Subcutaneous abdominal adipose tissue (tissue), 5 donors: ENCODE measurements at regions not wholly inside any gene's neighbourhood (a gene's known extent, or its start where the extent isn't known, plus 50 kb on each side); places are given as distances from the start of the nearest gene placed in this dataset.
"Not testable (repeated sequence)": the region's sequence is repeated elsewhere in the genome, so short reads cannot be mapped to it uniquely, and the experiment has no call there.

Source experiments
- H3K27ac ChIP-seq: one replicate; pipeline ENCODE4 v1.7.0; 2013; ENCODE audit warnings: low read depth, mild to moderate bottlenecking, inconsistent platforms, low read length, moderate library complexity
- H3K27me3 ChIP-seq, 5 donors: one replicate each; pipeline ENCODE4 v1.7.0; 2013; ENCODE audit warnings: low read length in 5 of 5, inconsistent platforms in 1 of 5; ENCODE audit not compliant: control insufficient read depth in 5 of 5, insufficient read depth in 4 of 5
- H3K36me3 ChIP-seq, 5 donors: one replicate each; pipeline ENCODE4 v1.7.0; 2013; ENCODE audit warnings: low read length in 5 of 5; ENCODE audit not compliant: control insufficient read depth in 5 of 5, insufficient read depth in 5 of 5
- H3K4me1 ChIP-seq, 5 donors: one replicate each; pipeline ENCODE4 v1.7.0; 2013; ENCODE audit warnings: low read length in 5 of 5, mild to moderate bottlenecking in 3 of 5, moderate library complexity in 1 of 5; ENCODE audit not compliant: control insufficient read depth in 5 of 5, insufficient read depth in 5 of 5
- H3K4me3 ChIP-seq, 5 donors: one replicate each; pipeline ENCODE4 v1.7.0; 2013; ENCODE audit warnings: low read length in 5 of 5, low read depth in 1 of 5
- H3K9ac ChIP-seq, 5 donors: one replicate each; pipeline ENCODE4 v1.7.0; 2013; ENCODE audit warnings: low read length in 5 of 5, mild to moderate bottlenecking in 4 of 5, moderate library complexity in 3 of 5
- H3K9me3 ChIP-seq, 5 donors: one replicate each; pipeline ENCODE4 v1.7.0; 2013; ENCODE audit warnings: low read length in 5 of 5; ENCODE audit not compliant: control insufficient read depth in 5 of 5
- donor health status: healthy.
- donor health status: healthy.
- donor health status: healthy.
- donor health status: healthy.
- donor health status: healthy.

DNA sequence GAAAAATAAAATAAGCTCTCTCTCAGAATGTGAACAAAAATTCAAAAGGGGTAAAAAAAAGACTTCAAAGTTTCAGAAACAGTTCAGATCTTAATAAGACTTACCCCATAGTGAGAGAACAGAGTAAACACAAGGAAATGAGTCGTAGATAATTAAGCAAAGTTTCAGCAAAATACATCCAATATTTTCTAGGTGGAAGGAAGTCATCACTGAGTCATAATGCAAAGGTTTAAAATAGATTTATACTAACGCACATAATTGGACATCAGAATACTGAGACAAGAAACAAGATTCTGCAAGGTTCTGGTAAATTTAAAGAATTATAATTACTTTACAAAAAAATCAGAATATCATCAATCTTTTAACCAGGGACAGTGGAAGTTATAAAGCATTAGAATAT, 1370.7 kb upstream of the ATXN8OS start:
- no peaks in the 10 kb centered on the region for H3K36me3 ChIP-seq
- H3K9me3 ChIP-seq: no peaks in the 10 kb centered on the region
- no peaks in the 10 kb centered on the region for H3K4me1 ChIP-seq
- H3K27me3 ChIP-seq: no peaks in the 10 kb centered on the region
- H3K9ac ChIP-seq: no peak overlapping the region
- H3K4me3 ChIP-seq: no peak overlapping the region
- H3K27ac ChIP-seq: no peak overlapping the region

DNA sequence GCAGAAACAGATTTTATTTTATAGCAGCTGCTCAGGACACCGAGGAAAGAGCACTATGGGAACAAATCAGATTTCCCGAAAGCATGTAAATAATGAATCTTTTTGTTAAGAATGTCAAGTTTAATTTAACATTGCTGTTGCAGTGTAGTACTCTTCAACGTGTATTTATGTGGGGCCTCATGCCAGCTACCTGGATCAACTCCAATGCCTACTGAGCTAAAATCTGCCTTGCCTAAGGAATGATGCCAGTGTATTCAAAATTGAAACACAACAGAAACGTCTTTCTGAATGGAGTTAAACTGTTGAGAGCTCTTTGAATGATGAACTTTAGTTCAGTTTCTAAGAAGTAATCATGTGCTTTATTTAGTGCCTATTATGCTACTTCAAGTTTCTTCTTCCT, 1379.8 kb upstream of the ATXN8OS start:
- no peaks in the 10 kb centered on the region for H3K9me3 ChIP-seq
- no peaks in the 10 kb centered on the region for H3K27me3 ChIP-seq
- no peak overlapping the region for H3K4me3 ChIP-seq
- no peaks in the 10 kb centered on the region for H3K36me3 ChIP-seq
- no peak overlapping the region for H3K27ac ChIP-seq
- H3K4me1 ChIP-seq: no peaks in the 10 kb centered on the region
- no peak overlapping the region for H3K9ac ChIP-seq

DNA sequence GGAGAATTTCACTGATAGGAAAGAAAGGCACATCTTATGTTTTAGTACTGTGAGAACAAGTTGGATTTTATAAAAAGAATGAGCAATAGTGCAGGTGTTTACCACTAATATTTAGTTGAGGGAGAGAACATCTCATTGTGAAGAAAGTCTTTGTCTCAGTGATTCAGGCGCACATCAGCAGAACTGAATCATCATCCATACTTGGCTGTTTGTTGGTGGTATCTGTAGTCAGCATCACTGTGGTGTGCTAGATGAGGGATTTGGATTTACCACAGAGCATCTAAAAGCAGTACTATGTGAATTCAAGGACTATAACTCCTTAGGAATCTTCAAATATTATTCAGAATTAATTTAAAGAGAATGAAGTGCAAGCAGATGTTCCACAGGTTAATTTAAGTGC, 1380.5 kb upstream of the ATXN8OS start:
- Histone ChIP-seq H3K4me3 (no peak overlapping the region), H3K9me3 (no peaks in the 10 kb centered on the region), H3K36me3 (no peaks in the 10 kb centered on the region), H3K9ac (no peak overlapping the region), H3K27ac (no peak overlapping the region), H3K27me3 (no peaks in the 10 kb centered on the region), H3K4me1 (no peaks in the 10 kb centered on the region)

DNA sequence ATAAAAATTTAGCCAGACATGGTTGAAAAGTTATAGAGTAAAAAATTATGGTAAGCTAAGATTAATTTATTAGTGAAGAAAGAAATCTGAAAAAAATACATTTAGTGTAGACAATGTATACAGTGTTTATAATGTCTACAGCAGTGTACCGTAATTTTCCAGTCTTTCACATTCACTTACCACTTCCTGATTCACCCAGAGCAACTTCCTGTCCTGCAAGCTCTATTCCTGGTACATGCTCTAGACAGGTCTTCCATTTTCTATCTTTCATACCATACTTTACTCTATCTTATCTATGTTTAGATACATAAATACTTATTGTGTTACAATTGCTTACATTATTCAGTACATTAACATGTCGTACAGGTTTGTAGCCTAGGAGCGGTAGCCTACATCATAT, 1387.8 kb upstream of the ATXN8OS start:
- H3K36me3 ChIP-seq: no peaks in the 10 kb centered on the region
- H3K9me3 ChIP-seq: no peaks in the 10 kb centered on the region
- no peak overlapping the region for H3K9ac ChIP-seq
- H3K27ac ChIP-seq: no peak overlapping the region
- no peak overlapping the region for H3K4me3 ChIP-seq
- H3K27me3 ChIP-seq: no peaks in the 10 kb centered on the region
- no peaks in the 10 kb centered on the region for H3K4me1 ChIP-seq

DNA sequence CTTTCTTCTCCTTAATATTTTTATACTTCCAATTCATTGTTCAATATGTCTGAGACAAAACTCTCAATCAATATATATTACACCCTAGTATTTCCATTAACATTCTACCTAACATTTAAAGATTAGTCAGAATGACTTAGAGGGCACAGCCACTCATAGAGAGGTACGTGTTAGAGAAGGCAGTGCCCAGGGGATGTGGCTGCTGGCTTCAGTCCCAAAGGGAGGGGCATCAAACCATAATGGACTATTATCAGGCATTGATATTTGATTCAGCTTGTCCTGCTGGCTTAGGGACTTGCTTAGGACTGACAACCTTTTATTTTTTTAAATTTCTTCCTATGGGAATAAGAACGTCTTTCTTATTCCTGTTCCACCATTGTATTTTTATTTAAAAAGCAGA, 1392.0 kb upstream of the ATXN8OS start:
- H3K36me3 ChIP-seq: no peaks in the 10 kb centered on the region
- H3K4me3 ChIP-seq: no peak overlapping the region
- H3K27me3 ChIP-seq: no peaks in the 10 kb centered on the region
- H3K4me1 ChIP-seq: no peaks in the 10 kb centered on the region
- H3K9me3 ChIP-seq: peaks cover 0 to 6% (median 0%) of the 10 kb centered on the region in 5 donors
- H3K9ac ChIP-seq: no peak overlapping the region
- no peak overlapping the region for H3K27ac ChIP-seq

DNA sequence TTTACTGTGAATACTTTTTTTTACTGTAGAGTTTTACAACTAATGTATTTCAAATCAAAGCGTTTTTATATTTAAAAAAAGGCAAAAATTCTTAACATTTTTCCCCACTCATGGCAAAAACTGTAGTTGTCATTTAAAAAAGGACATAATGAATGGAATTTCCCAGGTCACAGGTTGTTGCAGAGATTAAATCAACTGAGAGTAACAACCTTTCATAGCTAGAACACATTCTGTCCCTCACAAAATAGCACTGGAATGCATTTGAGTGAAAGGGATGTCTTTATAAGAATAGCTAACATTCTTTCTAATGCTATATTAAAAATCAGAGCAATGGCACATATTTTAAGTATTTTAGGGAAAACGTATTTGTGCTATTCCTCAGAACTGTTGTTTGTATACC, 1393.3 kb upstream of the ATXN8OS start:
- Histone ChIP-seq H3K27me3 (no peaks in the 10 kb centered on the region), H3K36me3 (no peaks in the 10 kb centered on the region), H3K4me3 (no peak overlapping the region), H3K9ac (no peak overlapping the region), H3K27ac (no peak overlapping the region), H3K4me1 (no peaks in the 10 kb centered on the region), H3K9me3 (peaks cover 0 to 6% (median 0%) of the 10 kb centered on the region in 5 donors)

GRCh38 chr13:68713394-68713793, 1394.2 kb upstream of the ATXN8OS start:
- Histone ChIP-seq H3K4me3 (no peak overlapping the region), H3K9me3 (peaks cover 0 to 6% (median 0%) of the 10 kb centered on the region in 5 donors), H3K9ac (no peak overlapping the region), H3K4me1 (no peaks in the 10 kb centered on the region), H3K27me3 (no peaks in the 10 kb centered on the region), H3K36me3 (no peaks in the 10 kb centered on the region), H3K27ac (no peak overlapping the region)

- H3K9me3 ChIP-seq: peaks cover 0 to 9% (median 6%) of the 10 kb centered on the region in 5 donors
- H3K36me3 ChIP-seq: no peaks in the 10 kb centered on the region
Measured at GRCh38 chr13:68708336-68708908, 1399.2 kb upstream of the ATXN8OS start.

DNA sequence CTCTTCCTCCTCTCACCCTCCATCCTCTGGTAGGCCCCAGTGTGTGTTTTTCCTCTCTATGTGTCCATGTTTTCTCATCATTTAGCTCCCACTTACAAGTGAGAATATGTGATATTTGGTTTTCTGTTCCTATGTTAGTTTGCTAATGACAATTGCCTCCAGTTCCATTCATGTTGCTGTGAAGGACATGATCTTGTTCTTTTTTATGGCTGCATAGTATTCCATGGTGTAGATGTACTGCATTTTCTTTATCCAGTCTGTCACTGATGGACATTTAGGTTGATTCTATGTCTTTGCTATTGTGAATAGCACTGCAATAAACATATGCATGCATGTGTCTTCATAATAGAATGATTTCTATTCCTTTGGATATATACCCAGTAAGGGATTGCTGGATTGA, 1401.6 kb upstream of the ATXN8OS start:
- not testable (repeated sequence) for H3K27ac ChIP-seq, H3K27me3 ChIP-seq, H3K4me1 ChIP-seq, H3K4me3 ChIP-seq, H3K36me3 ChIP-seq, H3K9ac ChIP-seq
- H3K9me3 ChIP-seq: peaks cover 0 to 12% (median 5%) of the 10 kb centered on the region in 5 donors

More at GRCh38 chr13:68708336-68708908, 1399.2 kb upstream of the ATXN8OS start:
- H3K27ac ChIP-seq: no peak overlapping the region
- no peaks in the 10 kb centered on the region for H3K27me3 ChIP-seq
- H3K4me3 ChIP-seq: no peak overlapping the region
- H3K9ac ChIP-seq: no peak overlapping the region
- no peaks in the 10 kb centered on the region for H3K4me1 ChIP-seq

GRCh38 chr13:68697551-68697950, 1410.1 kb upstream of the ATXN8OS start:
- H3K9ac ChIP-seq: no peak overlapping the region
- H3K9me3 ChIP-seq: peaks cover 0 to 7% (median 0%) of the 10 kb centered on the region in 5 donors
- no peaks in the 10 kb centered on the region for H3K36me3 ChIP-seq
- H3K27me3 ChIP-seq: no peaks in the 10 kb centered on the region
- no peak overlapping the region for H3K27ac ChIP-seq
- H3K4me1 ChIP-seq: no peaks in the 10 kb centered on the region
- H3K4me3 ChIP-seq: no peak overlapping the region

DNA sequence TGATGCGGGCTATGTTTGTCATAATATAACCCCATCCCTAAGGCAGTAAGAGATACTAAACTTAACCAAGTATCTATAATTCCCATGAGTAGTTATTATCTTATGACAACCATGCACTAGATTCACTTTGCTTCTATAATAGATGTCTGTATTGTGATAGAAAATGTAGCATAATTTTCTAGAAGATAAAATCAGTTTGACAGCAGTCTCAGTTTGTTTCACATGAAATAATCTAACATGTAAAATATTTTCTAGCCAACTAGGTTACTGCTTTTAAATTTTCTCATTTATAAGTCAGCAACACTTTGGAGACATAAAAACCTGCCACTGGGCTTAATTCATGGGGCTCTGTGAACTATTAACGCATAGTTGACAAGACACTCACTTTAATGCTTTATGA, 1410.7 kb upstream of the ATXN8OS start:
- H3K27ac ChIP-seq: no peak overlapping the region
- no peak overlapping the region for H3K9ac ChIP-seq
- no peak overlapping the region for H3K4me3 ChIP-seq
- H3K27me3 ChIP-seq: no peaks in the 10 kb centered on the region
- no peaks in the 10 kb centered on the region for H3K36me3 ChIP-seq
- H3K9me3 ChIP-seq: peaks cover 0 to 7% (median 0%) of the 10 kb centered on the region in 5 donors
- H3K4me1 ChIP-seq: no peaks in the 10 kb centered on the region
